A673 (cell line): ENCODE measurements at regions not wholly inside any gene's neighbourhood (a gene's known extent, or its start where the extent isn't known, plus 50 kb on each side); places are given as distances from the start of the nearest gene placed in this dataset.

Experiments used
- EZH2 ChIP-seq: fragments of 200-600 bp; sonication (generic); IDR thresholded peaks from 2 replicates; pipeline ENCODE4 v1.6.1; 2017; ENCODE audit warnings: borderline replicate concordance, low read depth, mild to moderate bottlenecking, mixed read lengths, antibody characterized with exemption, low read length; ENCODE audit not compliant: poor library complexity, severe bottlenecking
- TF ChIP-seq, protein P1 (sequence below): fragments of 300-800, 200-600 bp; sonication (generic); conservative IDR thresholded peaks from 2 replicates; pipeline ENCODE4 v1.5.1; 2017; ENCODE audit warnings: low read depth, mild to moderate bottlenecking, antibody characterized with exemption, low read length, moderate library complexity, mixed read lengths

DNA sequence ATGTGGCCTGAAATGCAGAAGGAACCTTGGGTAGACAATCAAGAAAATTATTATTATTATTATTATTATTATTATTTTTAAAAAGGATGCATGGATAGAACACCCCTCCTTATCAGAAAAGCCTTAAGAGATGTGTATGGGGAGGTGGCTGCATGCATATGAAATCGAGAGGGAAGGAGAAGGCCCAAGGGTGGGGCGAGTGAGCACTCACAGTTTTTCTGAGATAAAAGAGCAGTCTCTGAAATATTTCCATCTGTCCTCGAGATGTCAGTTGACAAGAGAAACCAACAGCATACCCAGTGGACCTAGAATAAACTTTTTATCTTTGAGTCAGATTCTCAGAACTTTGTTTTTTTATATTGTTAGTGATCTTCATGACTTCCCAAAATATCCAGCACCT lies 282.9 kb downstream of the GPD2 start:
- TF ChIP-seq, protein P1, sequence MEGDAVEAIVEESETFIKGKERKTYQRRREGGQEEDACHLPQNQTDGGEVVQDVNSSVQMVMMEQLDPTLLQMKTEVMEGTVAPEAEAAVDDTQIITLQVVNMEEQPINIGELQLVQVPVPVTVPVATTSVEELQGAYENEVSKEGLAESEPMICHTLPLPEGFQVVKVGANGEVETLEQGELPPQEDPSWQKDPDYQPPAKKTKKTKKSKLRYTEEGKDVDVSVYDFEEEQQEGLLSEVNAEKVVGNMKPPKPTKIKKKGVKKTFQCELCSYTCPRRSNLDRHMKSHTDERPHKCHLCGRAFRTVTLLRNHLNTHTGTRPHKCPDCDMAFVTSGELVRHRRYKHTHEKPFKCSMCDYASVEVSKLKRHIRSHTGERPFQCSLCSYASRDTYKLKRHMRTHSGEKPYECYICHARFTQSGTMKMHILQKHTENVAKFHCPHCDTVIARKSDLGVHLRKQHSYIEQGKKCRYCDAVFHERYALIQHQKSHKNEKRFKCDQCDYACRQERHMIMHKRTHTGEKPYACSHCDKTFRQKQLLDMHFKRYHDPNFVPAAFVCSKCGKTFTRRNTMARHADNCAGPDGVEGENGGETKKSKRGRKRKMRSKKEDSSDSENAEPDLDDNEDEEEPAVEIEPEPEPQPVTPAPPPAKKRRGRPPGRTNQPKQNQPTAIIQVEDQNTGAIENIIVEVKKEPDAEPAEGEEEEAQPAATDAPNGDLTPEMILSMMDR: no peak
- no peak for TF ChIP-seq EZH2
